Vagina (tissue), 2 donors: ENCODE measurements at regions not wholly inside any gene's neighbourhood (a gene's known extent, or its start where the extent isn't known, plus 50 kb on each side); places are given as distances from the start of the nearest gene placed in this dataset.

Source experiments
- DNase-seq, 2 donors: peaks; one replicate each; pipeline ENCODE4 v3.0.0-alpha.2; 2017; ENCODE audit errors: extremely low spot score in 2 of 2
- H3K27ac ChIP-seq: fragments of 200-600 bp; sonication (generic); one replicate; pipeline ENCODE4 v1.5.1; 2019
- H3K27me3 ChIP-seq: fragments of 200-600 bp; sonication (generic); one replicate; pipeline ENCODE4 v1.5.1; 2019
- H3K36me3 ChIP-seq, 2 donors: fragments of 200-600 bp; sonication (generic); one replicate each; pipeline ENCODE4 v1.5.1; 2017 to 2019
- H3K4me1 ChIP-seq: fragments of 200-600 bp; sonication (generic); one replicate; pipeline ENCODE4 v1.5.1; 2019
- H3K4me3 ChIP-seq, 2 donors: fragments of 200-600 bp; sonication (generic); 1 replicate in 1 of 2; 2 replicates in 1 of 2; pipeline ENCODE4 v1.5.1; 2016 to 2019
- H3K9me3 ChIP-seq: fragments of 200-600 bp; sonication (generic); one replicate; pipeline ENCODE4 v1.5.1; 2019
- POLR2A ChIP-seq, 2 donors: fragments of 450-650 bp; IDR thresholded peaks; one replicate each; pipeline ENCODE4 v1.6.1; 2017; ENCODE audit warnings: antibody characterized with exemption in 2 of 2, mild to moderate bottlenecking in 2 of 2, moderate library complexity in 2 of 2
- POLR2AphosphoS5 ChIP-seq, 2 donors: sonication (generic); formaldehyde crosslinking; IDR thresholded peaks; one replicate each; pipeline ENCODE4 v1.9.0; 2017; ENCODE audit warnings: antibody characterized with exemption in 2 of 2, mild to moderate bottlenecking in 2 of 2, low read depth in 1 of 2; ENCODE audit not compliant: insufficient read depth in 1 of 2
- intact Hi-C: fragments of 100-400 bp; cut with DNase I; formaldehyde crosslinking; loops from one replicate; pipeline ENCODE4 v1.15.1; 2023
- TF ChIP-seq, protein P1 (sequence below), 3 experiments: fragments of 450-650 bp in 2 of 3; fragments of 200-600 bp in 1 of 3; sonication (generic) in 1 of 3; IDR thresholded peaks; one replicate each; pipeline ENCODE4 v1.5.1; 2017 to 2019; ENCODE audit warnings: antibody characterized with exemption in 3 of 3, mild to moderate bottlenecking in 2 of 3, moderate library complexity in 2 of 3

DNA sequence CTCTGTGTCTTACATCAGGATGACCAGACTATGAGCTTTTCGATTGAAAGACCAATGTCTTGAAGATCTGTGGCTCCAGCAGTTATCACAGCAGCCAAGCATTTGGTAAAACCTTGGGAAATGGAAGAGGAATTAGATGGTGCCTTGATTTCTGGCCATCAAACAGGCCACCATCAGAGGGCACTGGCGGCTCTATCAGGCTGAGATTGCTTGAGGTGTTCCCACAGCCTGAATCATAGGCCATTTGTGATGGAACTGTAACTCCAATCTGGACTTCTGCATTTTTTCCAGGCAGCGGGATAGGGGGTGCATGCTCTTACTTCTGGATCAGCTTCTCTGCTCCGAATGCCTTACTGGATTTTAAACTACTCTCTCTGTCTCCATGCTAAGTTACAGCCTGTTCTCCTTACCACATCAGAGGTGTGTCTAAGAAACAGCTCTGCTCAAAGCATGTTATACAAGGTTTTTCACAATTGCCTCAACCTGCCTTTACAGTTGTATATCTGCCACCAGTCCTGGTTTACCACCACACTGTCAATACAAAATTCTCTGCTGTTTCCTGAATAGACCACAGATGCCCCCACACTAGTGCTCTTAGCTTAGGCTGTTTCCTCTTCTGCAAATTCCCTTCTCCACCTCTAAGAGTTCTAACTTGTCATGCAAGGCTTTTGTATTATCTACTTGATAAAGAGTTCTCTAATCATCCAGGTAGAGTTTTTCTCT lies 180.9 kb downstream of the PTGER3 start:
- no peak for DNase-seq
- H3K27me3 ChIP-seq, result no peaks in the 10 kb centered on the region
- H3K9me3 ChIP-seq, result no peaks in the 10 kb centered on the region
- H3K36me3 ChIP-seq, result no peaks in the 10 kb centered on the region
- H3K27ac ChIP-seq, result no peak overlapping the region
- H3K4me3 ChIP-seq, result no peak overlapping the region
- H3K4me1 ChIP-seq, result no peaks in the 10 kb centered on the region
- intact Hi-C loops, result no loop called here
- TF ChIP-seq POLR2AphosphoS5 (IDR thresholded peaks at IDR 0.05; ENCODE audit: insufficient read depth in 1 of 2, low read depth in 1 of 2) (no peak), POLR2A (IDR thresholded peaks at IDR 0.05) (no peak)
- TF ChIP-seq, protein P1, sequence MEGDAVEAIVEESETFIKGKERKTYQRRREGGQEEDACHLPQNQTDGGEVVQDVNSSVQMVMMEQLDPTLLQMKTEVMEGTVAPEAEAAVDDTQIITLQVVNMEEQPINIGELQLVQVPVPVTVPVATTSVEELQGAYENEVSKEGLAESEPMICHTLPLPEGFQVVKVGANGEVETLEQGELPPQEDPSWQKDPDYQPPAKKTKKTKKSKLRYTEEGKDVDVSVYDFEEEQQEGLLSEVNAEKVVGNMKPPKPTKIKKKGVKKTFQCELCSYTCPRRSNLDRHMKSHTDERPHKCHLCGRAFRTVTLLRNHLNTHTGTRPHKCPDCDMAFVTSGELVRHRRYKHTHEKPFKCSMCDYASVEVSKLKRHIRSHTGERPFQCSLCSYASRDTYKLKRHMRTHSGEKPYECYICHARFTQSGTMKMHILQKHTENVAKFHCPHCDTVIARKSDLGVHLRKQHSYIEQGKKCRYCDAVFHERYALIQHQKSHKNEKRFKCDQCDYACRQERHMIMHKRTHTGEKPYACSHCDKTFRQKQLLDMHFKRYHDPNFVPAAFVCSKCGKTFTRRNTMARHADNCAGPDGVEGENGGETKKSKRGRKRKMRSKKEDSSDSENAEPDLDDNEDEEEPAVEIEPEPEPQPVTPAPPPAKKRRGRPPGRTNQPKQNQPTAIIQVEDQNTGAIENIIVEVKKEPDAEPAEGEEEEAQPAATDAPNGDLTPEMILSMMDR (IDR thresholded peaks at IDR 0.05), result no peak

DNA sequence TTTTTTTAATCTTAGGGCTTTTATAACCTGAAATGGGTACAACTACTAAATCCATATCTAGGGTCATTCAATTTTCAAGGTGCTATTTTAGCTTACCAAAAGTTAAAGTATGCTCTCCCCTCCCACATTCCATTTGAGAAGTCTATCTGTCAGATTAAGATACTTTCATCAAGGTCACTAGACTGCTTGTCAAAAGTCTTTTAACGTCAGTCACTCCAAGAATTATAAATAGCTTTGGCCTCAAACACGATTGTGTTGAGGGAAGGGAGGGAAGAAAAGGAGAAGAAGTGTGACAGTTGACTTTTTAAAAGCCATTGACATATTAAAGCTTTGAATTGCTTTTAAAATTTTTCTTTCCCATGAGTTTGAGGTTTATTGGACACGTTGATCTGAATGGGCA lies 175.8 kb downstream of the PTGER3 start:
- Histone ChIP-seq H3K4me3 (no peak overlapping the region), H3K9me3 (no peaks in the 10 kb centered on the region), H3K27me3 (no peaks in the 10 kb centered on the region), H3K36me3 (no peaks in the 10 kb centered on the region), H3K4me1 (no peaks in the 10 kb centered on the region), H3K27ac (no peak overlapping the region)
- intact Hi-C loops, result no loop called here
- DNase-seq, result no peak
- TF ChIP-seq POLR2A (IDR thresholded peaks at IDR 0.05), result no peak
- TF ChIP-seq, protein P1 (IDR thresholded peaks at IDR 0.05), result no peak
- no peak for TF ChIP-seq POLR2AphosphoS5 (IDR thresholded peaks at IDR 0.05; ENCODE audit: insufficient read depth in 1 of 2, low read depth in 1 of 2)

DNA sequence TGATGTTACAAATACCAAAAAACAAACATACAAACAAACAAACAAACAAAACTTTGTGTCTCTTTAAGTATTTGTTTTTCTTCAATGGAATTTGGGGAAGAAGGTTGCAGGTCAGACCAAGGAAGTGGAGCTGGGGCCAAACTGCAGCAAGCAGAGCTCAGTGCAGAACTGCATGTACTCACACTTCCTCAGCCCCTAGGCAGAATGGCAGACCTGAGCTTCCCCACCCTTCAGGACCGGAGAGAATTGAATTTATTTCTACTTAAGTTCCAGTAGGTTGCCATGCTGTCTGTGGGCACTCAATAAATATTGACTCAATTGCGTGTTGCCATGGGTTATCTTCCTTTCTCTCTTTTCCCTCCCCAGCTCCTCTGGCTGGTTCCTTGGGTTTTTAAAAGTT lies 173.6 kb downstream of the PTGER3 start:
- Histone ChIP-seq H3K4me1 (no peaks in the 10 kb centered on the region), H3K36me3 (no peaks in the 10 kb centered on the region), H3K9me3 (no peaks in the 10 kb centered on the region), H3K4me3 (no peak overlapping the region), H3K27ac (no peak overlapping the region), H3K27me3 (no peaks in the 10 kb centered on the region)
- no peak for DNase-seq
- intact Hi-C loops, result no loop called here
- TF ChIP-seq POLR2A (IDR thresholded peaks at IDR 0.05), result no peak
- no peak for TF ChIP-seq POLR2AphosphoS5 (IDR thresholded peaks at IDR 0.05; ENCODE audit: insufficient read depth in 1 of 2, low read depth in 1 of 2)
- TF ChIP-seq, protein P1 (IDR thresholded peaks at IDR 0.05), result no peak

DNA sequence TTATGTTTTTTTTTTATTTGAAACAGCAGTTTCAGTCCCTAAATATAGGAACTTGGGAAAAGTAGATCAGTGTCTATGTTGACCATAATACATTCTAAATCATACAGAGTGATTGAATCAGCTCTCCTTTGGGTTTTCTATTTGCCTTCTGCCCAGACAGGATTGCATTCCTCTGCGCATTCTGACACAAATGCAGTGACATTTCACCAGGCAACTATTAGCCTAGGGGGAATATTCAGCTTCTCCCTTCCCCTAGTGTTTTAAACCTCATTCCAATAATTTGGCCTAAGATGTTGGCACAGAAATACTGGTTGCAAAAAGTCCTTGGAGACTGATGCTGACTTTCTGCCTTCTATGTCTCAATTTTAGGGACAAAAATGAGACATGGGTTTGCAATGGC lies 172.8 kb downstream of the PTGER3 start:
- H3K9me3 ChIP-seq, result no peaks in the 10 kb centered on the region
- no peak for DNase-seq
- H3K27ac ChIP-seq, result no peak overlapping the region
- intact Hi-C loops, result no loop called here
- no peaks in the 10 kb centered on the region for H3K36me3 ChIP-seq
- no peak overlapping the region for H3K4me3 ChIP-seq
- TF ChIP-seq, protein P1 (IDR thresholded peaks at IDR 0.05), result no peak
- TF ChIP-seq POLR2A (IDR thresholded peaks at IDR 0.05), result no peak
- TF ChIP-seq POLR2AphosphoS5 (IDR thresholded peaks at IDR 0.05; ENCODE audit: insufficient read depth in 1 of 2, low read depth in 1 of 2), result no peak
- H3K27me3 ChIP-seq, result no peaks in the 10 kb centered on the region
- no peaks in the 10 kb centered on the region for H3K4me1 ChIP-seq

DNA sequence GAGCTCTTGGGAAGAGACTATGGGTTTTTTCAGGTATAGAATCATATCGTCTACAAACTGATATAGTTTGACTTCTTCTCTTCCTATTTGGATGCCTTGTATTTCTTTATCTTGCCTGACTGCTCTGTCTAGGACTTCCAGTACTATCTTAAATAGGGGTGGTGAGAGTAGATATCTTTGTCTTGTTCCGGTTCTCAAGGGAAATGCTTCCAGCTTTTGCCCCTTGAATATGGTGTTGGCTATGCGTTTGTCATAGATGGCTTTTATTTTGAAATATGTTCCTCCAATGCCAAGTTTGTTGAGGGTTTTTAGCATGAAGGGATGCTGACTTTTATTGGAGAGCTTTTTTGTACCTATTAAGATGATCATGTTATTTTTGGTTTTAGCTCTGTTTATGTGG lies 170.3 kb downstream of the PTGER3 start:
- no peak for TF ChIP-seq POLR2A (IDR thresholded peaks at IDR 0.05)
- TF ChIP-seq POLR2AphosphoS5 (IDR thresholded peaks at IDR 0.05; ENCODE audit: insufficient read depth in 1 of 2, low read depth in 1 of 2), result no peak
- TF ChIP-seq, protein P1 (IDR thresholded peaks at IDR 0.05), result no peak
- Histone ChIP-seq H3K27me3 (no peaks in the 10 kb centered on the region), H3K9me3 (no peaks in the 10 kb centered on the region), H3K36me3 (no peaks in the 10 kb centered on the region), H3K27ac (no peak overlapping the region), H3K4me3 (no peak overlapping the region), H3K4me1 (no peaks in the 10 kb centered on the region)
- DNase-seq, result no peak
- intact Hi-C loops, result no loop called here
